ENCODE measurements at regions not wholly inside any gene's neighbourhood (a gene's known extent, or its start where the extent isn't known, plus 50 kb on each side); places are given as distances from the start of the nearest gene placed in this dataset.
A peak's percentile ranks its signal among the peaks of the same experiment; 100 is the strongest.
"Not testable (repeated sequence)": the region's sequence is repeated elsewhere in the genome, so short reads cannot be mapped to it uniquely, and the experiment has no call there.

DNA sequence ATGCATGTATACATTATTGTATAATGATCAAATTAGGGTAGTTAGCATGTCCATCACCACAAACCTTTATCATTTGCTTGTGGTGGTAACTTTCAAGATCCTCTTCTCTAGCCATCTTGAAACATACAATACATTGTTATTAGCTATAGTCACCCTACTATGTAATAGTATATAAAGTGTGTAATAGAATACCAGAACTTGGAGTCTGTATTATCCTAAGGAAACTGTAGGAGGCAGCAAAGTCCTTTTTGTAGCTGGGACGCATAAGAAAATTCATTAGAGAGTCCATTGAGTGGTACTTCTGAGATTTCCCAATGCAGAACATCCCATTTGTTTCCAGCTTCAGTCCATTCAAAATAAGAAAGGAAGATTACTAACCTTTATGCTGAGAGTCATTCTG, 325.9 kb upstream of the LRFN5 start:
- DNase-seq = no peak

GRCh38 chr14:41277450-41277849, 329.2 kb upstream of the LRFN5 start:
- peak; percentile 71 for DNase-seq

DNA sequence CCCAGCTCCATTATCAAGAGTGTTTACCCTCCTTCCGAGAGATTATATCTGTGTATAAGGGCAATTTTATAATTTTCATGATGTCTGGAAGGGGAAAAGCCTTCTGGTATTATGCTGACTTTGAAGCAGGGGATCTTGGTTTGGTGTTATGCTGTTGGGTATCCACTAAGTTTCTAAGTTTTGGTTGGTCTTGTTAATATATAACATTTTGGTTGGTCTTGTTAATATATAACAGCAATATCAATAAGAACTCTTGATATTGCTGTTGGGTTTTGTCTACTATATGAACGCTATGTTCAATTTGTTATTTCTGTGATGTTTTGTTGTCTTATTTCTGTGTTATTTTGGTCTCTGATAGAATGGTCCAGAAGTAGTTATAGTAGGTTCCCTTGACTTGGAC, 349.2 kb upstream of the LRFN5 start:
- no peak for DNase-seq

DNA sequence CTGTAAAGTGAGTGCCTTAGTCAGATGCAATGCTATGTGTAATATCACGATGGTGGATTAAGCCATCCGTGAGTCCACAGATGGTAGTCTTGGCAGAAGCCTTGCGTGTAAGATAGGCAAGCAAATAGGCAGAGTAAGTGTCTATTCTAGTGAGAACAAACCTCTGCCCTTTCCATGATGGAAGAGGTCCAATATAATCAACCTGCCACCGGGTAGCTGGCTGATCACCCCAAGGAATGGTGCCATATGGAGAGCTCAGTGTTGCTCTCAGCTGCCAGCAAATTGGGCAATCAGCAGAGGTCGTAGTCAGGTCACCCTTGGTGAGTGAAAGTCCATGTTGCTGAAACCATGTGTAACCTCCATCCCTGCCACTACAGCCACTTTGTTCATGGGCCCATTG, 371.2 kb upstream of the LRFN5 start:
- DNase-seq = peak; percentile 71

DNA sequence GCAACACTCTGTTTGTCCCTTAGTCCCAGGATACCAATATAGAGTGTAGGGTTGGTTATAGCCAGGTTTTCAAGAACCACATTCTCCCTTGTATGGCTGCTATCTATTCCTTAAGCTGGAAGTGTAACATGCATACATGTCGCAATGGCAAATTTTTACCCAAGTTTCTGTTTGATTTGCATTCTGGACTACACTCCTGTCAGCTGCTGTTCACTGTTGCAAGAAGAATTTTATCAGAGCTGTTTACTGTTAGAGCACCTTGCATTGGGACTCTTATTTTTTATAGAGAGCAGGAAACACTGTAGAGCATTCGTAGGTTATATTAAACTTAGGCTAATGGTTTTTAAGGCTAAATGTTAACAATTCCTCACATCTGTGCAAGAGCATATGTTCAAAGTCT, 376.0 kb upstream of the LRFN5 start:
- DNase-seq = no peak

DNA sequence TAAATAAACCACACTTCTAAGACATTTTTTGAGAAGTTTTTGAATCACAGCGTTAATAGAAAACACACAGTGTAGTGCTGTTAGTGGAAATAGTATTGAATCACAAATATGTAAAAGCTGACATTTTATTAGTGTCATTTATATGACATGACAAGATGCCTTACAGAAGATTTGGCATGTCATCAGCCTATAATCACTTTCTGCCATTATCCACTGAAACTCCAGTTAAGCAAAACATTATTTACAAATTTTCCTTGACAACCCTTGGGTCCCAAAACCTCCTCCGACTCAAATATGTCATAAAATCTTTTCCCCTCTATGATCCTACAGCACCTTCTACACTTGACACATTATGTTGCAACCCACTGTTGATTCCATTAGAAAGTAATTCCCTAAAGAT, 376.9 kb upstream of the LRFN5 start:
- DNase-seq = no peak

- no peak for DNase-seq
These were observed 381.2 kb upstream of the LRFN5 start for GRCh38 chr14:41225433-41225832.

DNA sequence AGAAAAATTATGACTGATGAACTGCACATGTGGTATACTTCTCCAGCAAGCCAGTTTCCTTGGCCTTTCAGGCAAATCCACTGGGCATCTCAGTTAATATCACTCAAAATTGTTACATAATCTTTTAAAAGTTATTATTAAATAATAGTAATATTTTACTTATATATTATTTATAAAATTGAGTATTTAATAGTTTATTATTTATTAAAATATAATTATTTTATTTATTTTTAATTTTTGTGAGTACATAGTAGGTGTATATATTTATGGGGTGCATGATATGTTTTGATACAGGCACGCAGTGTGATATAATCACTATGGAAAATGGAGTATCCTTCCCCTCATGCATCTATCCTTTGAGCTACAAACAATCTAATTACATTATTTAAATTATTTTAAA, 384.1 kb upstream of the LRFN5 start:
- no peak for DNase-seq

- DNase-seq = not testable (repeated sequence)
These were observed 391.7 kb upstream of the LRFN5 start for GRCh38 chr14:41214978-41215377.

DNA sequence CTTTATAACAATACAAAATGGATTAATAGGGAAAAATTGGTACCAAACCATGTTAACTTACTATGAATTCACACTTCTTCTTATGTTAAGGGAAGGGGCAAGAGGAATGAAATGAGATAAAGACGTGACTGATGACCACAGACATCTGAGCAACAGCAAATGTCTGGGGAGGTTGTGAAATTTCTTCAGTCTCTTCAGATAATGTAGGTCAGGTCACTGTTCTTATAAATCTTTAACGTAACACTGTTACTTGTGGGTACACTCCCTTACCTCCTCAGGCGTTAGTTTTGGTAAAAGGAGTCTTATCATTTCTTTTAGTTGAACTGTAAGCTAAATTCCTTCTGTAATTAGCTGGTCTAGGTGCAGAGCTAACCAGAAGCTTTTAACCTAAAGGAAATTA, 405.0 kb upstream of the LRFN5 start:
- DNase-seq = no peak

- DNase-seq = no peak
These were observed 418.8 kb upstream of the LRFN5 start for GRCh38 chr14:41187868-41188267.

DNA sequence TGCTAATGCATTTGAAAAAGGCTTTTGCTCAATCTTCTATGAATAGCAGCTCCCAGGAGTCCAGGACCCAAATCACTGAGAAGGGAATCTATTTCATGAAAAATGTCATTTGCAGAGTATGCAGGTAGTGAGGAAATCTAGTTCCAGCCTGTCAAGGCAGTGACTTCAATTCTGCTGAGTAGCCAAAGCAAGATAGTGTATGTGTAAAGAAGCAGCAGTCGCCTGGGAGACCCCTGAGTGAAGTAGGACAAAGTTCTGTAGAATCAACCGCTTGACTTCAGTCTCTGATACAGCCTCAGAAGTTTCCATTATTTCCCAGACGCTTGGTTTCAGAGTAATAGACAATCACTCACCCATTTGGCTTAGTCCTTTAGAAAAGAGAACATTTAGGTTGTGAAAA, 435.6 kb upstream of the LRFN5 start:
- DNase-seq = no peak

- DNase-seq = no peak
These were observed 439.6 kb upstream of the LRFN5 start for GRCh38 chr14:41167040-41167439.

- DNase-seq = no peak
These were observed 452.4 kb upstream of the LRFN5 start for GRCh38 chr14:41154143-41154807.

GRCh38 chr14:41146391-41146790, 460.3 kb upstream of the LRFN5 start:
- no peak for DNase-seq

GRCh38 chr14:41144370-41144769, 462.3 kb upstream of the LRFN5 start:
- no peak for DNase-seq

DNA sequence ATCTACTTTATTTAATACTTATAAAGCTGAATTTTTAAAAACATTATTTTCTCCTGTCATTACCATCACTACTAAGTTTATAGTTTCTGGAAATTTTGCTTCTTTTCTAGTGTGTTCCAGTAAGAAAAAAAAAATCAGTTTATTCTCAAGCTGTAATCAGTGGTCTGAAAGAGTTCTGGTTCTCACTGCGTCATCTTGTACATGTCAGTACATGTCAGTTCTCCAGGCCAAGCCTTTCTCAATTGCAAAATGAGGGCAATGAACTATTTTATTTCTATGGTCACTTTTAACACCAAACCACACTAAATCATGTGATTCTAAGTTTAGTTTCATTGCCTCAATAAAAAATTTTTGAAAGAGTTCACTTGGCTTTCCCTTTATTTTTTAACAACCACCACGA, 468.9 kb upstream of the LRFN5 start:
- DNase-seq = no peak

- DNase-seq = no peak
These were observed 476.4 kb upstream of the LRFN5 start for GRCh38 chr14:41130274-41130673.

DNA sequence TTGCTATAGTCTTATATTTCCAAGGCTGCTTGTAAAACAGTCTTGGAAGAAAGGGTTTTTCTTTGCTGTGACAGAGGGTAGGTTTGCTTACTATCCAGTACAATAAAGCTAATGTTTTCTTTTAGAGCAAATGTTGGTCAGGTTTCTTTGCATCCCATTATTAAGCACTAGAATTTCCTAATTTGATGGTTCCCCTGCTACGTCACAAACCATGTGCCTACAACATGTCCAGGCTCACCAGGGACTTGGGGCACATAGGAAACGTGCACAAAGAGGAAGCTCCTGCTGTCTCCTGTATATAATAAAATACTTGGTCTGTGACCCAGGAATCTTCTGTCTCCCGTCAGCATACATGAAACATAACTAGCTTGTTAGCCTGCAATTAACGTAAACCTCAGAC, 486.3 kb upstream of the LRFN5 start:
- DNase-seq = no peak

GRCh38 chr14:41096131-41096530, 510.5 kb upstream of the LRFN5 start:
- no peak for DNase-seq

DNA sequence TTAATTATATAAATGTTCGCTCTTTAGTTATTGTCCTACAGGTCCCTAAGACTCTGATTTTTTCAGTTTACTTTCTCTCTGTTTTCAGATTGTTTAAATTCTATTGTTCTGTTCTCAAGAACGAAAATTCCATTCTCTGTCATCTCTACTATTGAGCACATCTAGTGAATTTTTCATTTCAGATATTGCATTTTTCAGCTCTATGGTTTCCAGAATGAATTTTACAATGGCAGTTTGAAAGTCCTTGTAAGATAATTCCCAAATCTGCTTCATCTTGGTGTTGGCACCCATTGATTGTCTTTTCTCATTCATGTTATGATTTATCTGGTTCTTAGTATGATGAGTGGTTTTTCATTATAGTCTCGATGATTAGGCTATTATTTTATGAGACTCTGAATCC, 519.6 kb upstream of the LRFN5 start:
- no peak for DNase-seq

- no peak for DNase-seq
These were observed 533.1 kb upstream of the LRFN5 start for GRCh38 chr14:41073544-41073943.

DNA sequence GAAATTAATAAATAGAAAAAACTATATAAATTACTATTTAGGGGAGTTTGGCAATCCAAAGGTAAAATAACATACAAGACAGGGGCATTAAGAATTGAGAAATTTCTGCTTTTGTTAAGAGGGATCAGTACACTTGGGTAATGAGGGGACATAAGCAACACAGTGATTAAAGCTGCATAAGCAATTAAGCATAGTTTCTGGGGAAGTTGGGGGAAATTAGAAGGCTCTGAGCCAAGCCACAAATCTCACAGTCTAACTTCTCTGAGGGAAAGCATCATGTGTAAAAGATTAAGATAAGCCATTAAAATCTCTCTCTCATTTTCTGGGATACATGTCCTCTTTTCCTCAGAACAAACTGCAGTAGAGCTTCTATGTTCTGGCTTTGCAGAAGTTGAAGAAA, 533.9 kb upstream of the LRFN5 start:
- DNase-seq = no peak

DNA sequence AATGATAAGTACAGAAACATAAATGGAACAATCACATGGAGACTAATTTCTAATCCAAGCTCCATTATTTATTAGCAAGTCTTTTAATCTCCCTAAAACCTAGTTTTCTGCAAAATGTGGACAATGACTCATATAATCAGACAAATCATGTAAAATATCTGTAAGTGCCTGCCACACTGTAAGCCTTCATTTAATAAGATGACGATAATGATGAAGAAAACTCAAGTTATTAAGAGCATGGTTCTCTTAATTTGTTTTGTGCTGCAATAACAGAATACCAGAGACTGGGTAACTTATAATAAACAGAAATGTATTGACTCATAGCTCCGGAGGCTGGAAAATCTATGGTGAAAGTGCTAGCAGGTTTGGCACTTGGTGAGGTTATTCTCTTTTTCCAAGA, 535.3 kb upstream of the LRFN5 start:
- DNase-seq = no peak

DNA sequence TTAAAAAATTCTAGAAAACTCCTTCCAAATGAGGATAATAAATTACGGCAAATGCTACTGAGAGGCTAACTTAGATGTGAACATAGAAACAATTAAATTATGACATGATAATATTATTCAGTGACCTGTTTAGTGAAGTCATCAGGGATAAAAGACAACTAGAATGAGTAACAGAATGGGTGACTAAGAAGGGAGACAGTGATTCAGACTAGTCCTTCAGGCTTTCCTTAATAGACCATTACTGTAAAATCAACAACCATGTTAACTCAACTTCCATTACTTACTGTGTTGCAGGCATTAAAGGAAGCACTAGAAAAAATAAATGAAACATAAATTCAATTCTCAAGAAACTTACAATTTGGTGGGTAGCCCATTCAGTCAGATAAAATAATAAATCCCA, 543.9 kb upstream of the LRFN5 start:
- no peak for DNase-seq

DNA sequence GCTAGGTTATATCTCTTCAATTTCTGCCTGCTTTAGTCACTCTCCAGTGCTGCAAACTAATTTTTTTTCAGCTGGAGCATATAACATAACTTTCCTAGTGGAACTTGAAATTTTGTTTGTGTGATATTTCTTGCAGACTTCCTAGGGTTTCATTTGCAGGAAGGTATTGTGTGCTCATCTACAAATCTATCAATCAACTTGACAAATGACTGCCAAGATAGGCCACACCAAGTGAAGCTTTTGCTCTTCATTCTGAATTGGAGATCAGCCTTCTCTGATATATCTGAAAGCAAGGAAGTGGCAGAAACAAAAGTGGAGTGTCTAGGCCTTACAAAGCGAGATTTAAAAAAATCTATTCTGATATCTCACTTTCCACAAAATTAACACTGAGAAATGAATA, 551.1 kb upstream of the LRFN5 start:
- DNase-seq = no peak

Data from NCI-H2171 treated with DMSO at 0.1 percent for 48 hours (cell line).